Hepatocyte (in vitro differentiated cells): ENCODE measurements at regions not wholly inside any gene's neighbourhood (a gene's known extent, or its start where the extent isn't known, plus 50 kb on each side); places are given as distances from the start of the nearest gene placed in this dataset.

ENCODE experiments used
- DNase-seq: peaks from one replicate; pipeline ENCODE4 v3.0.0-alpha.2; 2016; ENCODE audit warnings: low spot score
- H2AFZ ChIP-seq: fragments of 200-600 bp; sonication (generic); 2 replicates; pipeline ENCODE4 v1.6.0; 2016; ENCODE audit warnings: antibody characterized with exemption, mild to moderate bottlenecking
- H3K27ac ChIP-seq: fragments of 200-600 bp; sonication (generic); 2 replicates; pipeline ENCODE4 v1.5.1; 2016; ENCODE audit warnings: mild to moderate bottlenecking
- H3K27me3 ChIP-seq: fragments of 200-600 bp; sonication (generic); 2 replicates; pipeline ENCODE4 v1.6.1; 2016
- H3K36me3 ChIP-seq: fragments of 200-600 bp; sonication (generic); replicated peaks from 2 replicates; pipeline ENCODE4 v1.5.1; 2016; ENCODE audit warnings: low read depth; ENCODE audit not compliant: insufficient read depth
- H3K4me1 ChIP-seq: fragments of 200-600 bp; sonication (generic); 2 replicates; pipeline ENCODE4 v1.5.1; 2016; ENCODE audit warnings: mild to moderate bottlenecking, moderate library complexity; ENCODE audit not compliant: insufficient read depth
- H3K4me2 ChIP-seq: fragments of 200-600 bp; sonication (generic); 2 replicates; pipeline ENCODE4 v1.6.0; 2016
- H3K4me3 ChIP-seq: fragments of 200-600 bp; sonication (generic); 2 replicates; pipeline ENCODE4 v1.5.1; 2016; ENCODE audit warnings: mild to moderate bottlenecking
- H3K79me2 ChIP-seq: fragments of 200-600 bp; sonication (generic); 2 replicates; pipeline ENCODE4 v1.6.0; 2017; ENCODE audit warnings: mild to moderate bottlenecking
- H3K9me2 ChIP-seq: fragments of 200-600 bp; sonication (generic); replicated peaks from 2 replicates; pipeline ENCODE4 v1.6.0; 2017; ENCODE audit warnings: mild to moderate bottlenecking; ENCODE audit not compliant: insufficient read depth
- H3K9me3 ChIP-seq: fragments of 200-600 bp; sonication (generic); 2 replicates; pipeline ENCODE4 v1.5.1; 2016; ENCODE audit warnings: low read depth, mild to moderate bottlenecking
- H4K20me1 ChIP-seq: fragments of 200-600 bp; sonication (generic); 2 replicates; pipeline ENCODE4 v1.6.0; 2016; ENCODE audit warnings: mild to moderate bottlenecking; ENCODE audit not compliant: insufficient read depth, poor library complexity, severe bottlenecking
- CTCF ChIP-seq: fragments of 200-600 bp; sonication (generic); IDR thresholded peaks from 2 replicates; pipeline ENCODE4 v1.5.1; 2016; ENCODE audit warnings: antibody characterized with exemption, mild to moderate bottlenecking; ENCODE audit not compliant: poor library complexity
- EZH2 ChIP-seq: fragments of 200-600 bp; sonication (generic); IDR thresholded peaks from 2 replicates; pipeline ENCODE4 v1.6.1; 2016; ENCODE audit warnings: antibody characterized with exemption, mild to moderate bottlenecking, borderline replicate concordance
- EZH2phosphoT487 ChIP-seq: fragments of 200-600 bp; sonication (generic); IDR thresholded peaks from one replicate; pipeline ENCODE4 v1.6.1; 2018; ENCODE audit warnings: antibody characterized with exemption, mild to moderate bottlenecking, low read depth, moderate library complexity; ENCODE audit not compliant: unreplicated experiment, severe bottlenecking
- WGBS: methylation state at CpG from one replicate; pipeline ENCODE4 v1.1.6; 2016; ENCODE audit warnings: low lambda C conversion rate; ENCODE audit errors: missing lambda C conversion rate; 5-methylcytosine and 5-hydroxymethylcytosine counted together

- Histone ChIP-seq H3K36me3 (no peaks in the 10 kb centered on the region), H3K4me1 (no peaks in the 10 kb centered on the region), H3K27me3 (no peaks in the 10 kb centered on the region), H3K9me2 (no peaks in the 10 kb centered on the region), H3K9me3 (no peaks in the 10 kb centered on the region), H3K4me3 (no peak overlapping the region), H3K4me2 (no peak overlapping the region), H3K79me2 (no peaks in the 10 kb centered on the region), H4K20me1 (no peaks in the 10 kb centered on the region), H2AFZ (no peak overlapping the region), H3K27ac (no peak overlapping the region)
- TF ChIP-seq EZH2phosphoT487, result no peak
- TF ChIP-seq CTCF, result no peak
- no peak for TF ChIP-seq EZH2
- no peak for DNase-seq
- 86% methylated on average over 1 of the region's 1 CpG for WGBS
These were observed 256.4 kb upstream of the THRB start for GRCh38 chr3:24751020-24751419.

- Histone ChIP-seq H3K9me2 (no peaks in the 10 kb centered on the region), H3K27me3 (no peaks in the 10 kb centered on the region), H3K4me1 (no peaks in the 10 kb centered on the region), H4K20me1 (no peaks in the 10 kb centered on the region), H3K79me2 (no peaks in the 10 kb centered on the region), H3K36me3 (no peaks in the 10 kb centered on the region), H3K27ac (peak overlapping the region; percentile 32), H3K9me3 (no peaks in the 10 kb centered on the region), H3K4me2 (no peak overlapping the region), H2AFZ (no peak overlapping the region), H3K4me3 (no peak overlapping the region)
- no peak for TF ChIP-seq CTCF
- TF ChIP-seq EZH2phosphoT487, result no peak
- no peak for TF ChIP-seq EZH2
- 32% methylated on average over 4 of the region's 4 CpGs for WGBS
- DNase-seq, result peak; percentile 24
These were observed 261.6 kb upstream of the THRB start for GRCh38 chr3:24756101-24756888.

- no peaks in the 10 kb centered on the region for H3K36me3 ChIP-seq
- WGBS, result 67% methylated on average over 11 of the region's 11 CpGs
- H3K4me2 ChIP-seq, result no peak overlapping the region
- no peaks in the 10 kb centered on the region for H3K9me3 ChIP-seq
- H3K4me3 ChIP-seq, result no peak overlapping the region
- TF ChIP-seq EZH2 (no peak), CTCF (no peak)
- no peaks in the 10 kb centered on the region for H3K79me2 ChIP-seq
- no peaks in the 10 kb centered on the region for H3K9me2 ChIP-seq
- peak; percentile 13 for DNase-seq
- no peaks in the 10 kb centered on the region for H4K20me1 ChIP-seq
- H3K4me1 ChIP-seq, result peaks cover 6% of the 10 kb centered on the region
- no peak overlapping the region for H2AFZ ChIP-seq
- H3K27me3 ChIP-seq, result no peaks in the 10 kb centered on the region
- H3K27ac ChIP-seq, result peak overlapping the region; percentile 37
These were observed 268.7 kb upstream of the THRB start for GRCh38 chr3:24763393-24763792.
